Endothelial cell of umbilical vein (primary cell): ENCODE measurements at regions not wholly inside any gene's neighbourhood (a gene's known extent, or its start where the extent isn't known, plus 50 kb on each side); places are given as distances from the start of the nearest gene placed in this dataset.

Experiments
- BruUV-seq: library from RNA; stranded (reverse); fragments of 400-500 nt; replicated peaks from 2 replicates; lab custom pipeline; 2021; lab: Mats Ljungman, UMichigan
- CTCF ChIA-PET: fragments of 300-600, 350-600 bp; sonication (Branson Sonifier 250); formaldehyde crosslinking; loops from one replicate; lab custom pipeline; 2021; ENCODE audit warnings: antibody characterized with exemption, inconsistent platforms; lab: Charles Lee
- POLR2A ChIA-PET: fragments of 300-600, 350-600 bp; sonication (Branson Sonifier 250); formaldehyde crosslinking; loops from one replicate; lab custom pipeline; 2021; ENCODE audit warnings: antibody characterized with exemption, inconsistent platforms; lab: Charles Lee
- DNase-seq: peaks from one replicate; pipeline ENCODE4 v3.0.0-alpha.2; 2011; ENCODE audit warnings: low read depth, low spot score
- FAIRE-seq: peaks from 2 replicates; lab custom pipeline; 2011; peaks lifted over from hg19 to GRCh38; lab: Jason Lieb, UNC
- H2AFZ ChIP-seq: 2 replicates; pipeline ENCODE4 v1.6.0; 2012; ENCODE audit warnings: low read depth, low read length, control low read depth, inconsistent platforms
- H3K27ac ChIP-seq: 2 replicates; pipeline ENCODE4 v1.5.1; 2011; ENCODE audit warnings: low read depth, mild to moderate bottlenecking, control low read depth, low read length, moderate library complexity; ENCODE audit not compliant: insufficient read depth
- H3K27me3 ChIP-seq, 2 experiments: 2 replicates each; pipeline versions ENCODE4 v1.6.0 to v1.6.1; 2011; ENCODE audit warnings: low read length in 2 of 2, mixed read lengths in 1 of 2; ENCODE audit not compliant: control insufficient read depth in 2 of 2, insufficient read depth in 2 of 2
- H3K36me3 ChIP-seq, 2 experiments: 2 replicates in 1 of 2; 3 replicates in 1 of 2; pipeline ENCODE4 v1.5.1; 2011; ENCODE audit warnings: low read length in 2 of 2, mild to moderate bottlenecking in 1 of 2, moderate library complexity in 1 of 2; ENCODE audit not compliant: control insufficient read depth in 2 of 2, insufficient read depth in 2 of 2; ENCODE audit errors: extremely low read depth in 1 of 2
- H3K4me1 ChIP-seq: 3 replicates; pipeline ENCODE4 v1.5.1; 2011; ENCODE audit warnings: mild to moderate bottlenecking, low read length; ENCODE audit not compliant: control insufficient read depth, insufficient read depth; ENCODE audit errors: extremely low read depth
- H3K4me2 ChIP-seq: 2 replicates; pipeline ENCODE4 v1.6.1; 2011; ENCODE audit warnings: low read length, control low read depth, mixed read lengths; ENCODE audit not compliant: insufficient read depth
- H3K4me3 ChIP-seq, 3 experiments: fragments of 200-600 bp in 1 of 3; sonication (generic), shearing (Covaris generic) in 1 of 3; replicated peaks in 1 of 3; 2 replicates each; pipeline ENCODE4 v1.5.1; 2011 to 2016; ENCODE audit warnings: control low read depth in 3 of 3, low read length in 3 of 3, mild to moderate bottlenecking in 2 of 3, inconsistent platforms in 1 of 3, low read depth in 1 of 3, moderate library complexity in 1 of 3; ENCODE audit not compliant: insufficient read depth in 1 of 3
- H3K79me2 ChIP-seq: 2 replicates; pipeline ENCODE4 v1.6.0; 2012; ENCODE audit warnings: low read length, inconsistent platforms; ENCODE audit not compliant: control insufficient read depth, insufficient read depth
- H3K9ac ChIP-seq: replicated peaks from 2 replicates; pipeline ENCODE3; 2011; ENCODE audit warnings: low read length, control low read depth; ENCODE audit not compliant: insufficient read depth; ENCODE audit errors: extremely low read depth
- H3K9me1 ChIP-seq: replicated peaks from 3 replicates; pipeline ENCODE4 v1.6.0; 2011; ENCODE audit warnings: mild to moderate bottlenecking, low read length; ENCODE audit not compliant: control insufficient read depth, insufficient read depth; ENCODE audit errors: extremely low read depth
- H3K9me3 ChIP-seq: replicated peaks from 2 replicates; pipeline ENCODE4 v1.5.1; 2012; ENCODE audit warnings: low read length, inconsistent platforms; ENCODE audit not compliant: control insufficient read depth, insufficient read depth
- H4K20me1 ChIP-seq: replicated peaks from 2 replicates; pipeline ENCODE3; 2011; ENCODE audit warnings: mild to moderate bottlenecking, low read length; ENCODE audit not compliant: control insufficient read depth, insufficient read depth; ENCODE audit errors: extremely low read depth
- GATA2 ChIP-seq: IDR thresholded peaks from 2 replicates; pipeline ENCODE4 v1.7.0; 2011; ENCODE audit warnings: low read depth, mild to moderate bottlenecking, moderate library complexity, mixed read lengths, low read length; ENCODE audit not compliant: insufficient read length, insufficient read depth
- JUN ChIP-seq: IDR thresholded peaks from 2 replicates; pipeline ENCODE4 v1.6.1; 2011; ENCODE audit warnings: borderline replicate concordance, low read depth; ENCODE audit not compliant: insufficient read length, insufficient read depth
- MAX ChIP-seq: IDR thresholded peaks from 2 replicates; pipeline ENCODE4 v1.6.1; 2011; ENCODE audit not compliant: insufficient read depth, insufficient read length
- POLR2A ChIP-seq: IDR thresholded peaks from 2 replicates; pipeline ENCODE4 v1.6.1; 2012; ENCODE audit warnings: low read depth, mild to moderate bottlenecking, control low read depth, low read length
- POLR2AphosphoS5 ChIP-seq: IDR thresholded peaks from 2 replicates; pipeline ENCODE4 v1.6.1; 2012; ENCODE audit warnings: low read depth, mild to moderate bottlenecking, control low read depth, low read length, moderate library complexity; ENCODE audit not compliant: insufficient read depth
- dilution Hi-C: fragments of 300-500 bp; cut with MboI; formaldehyde crosslinking; loops from one replicate; pipeline ENCODE4 v1.15.0; 2019; ENCODE audit warnings: low sequenced_read_pairs; ENCODE audit not compliant: extremely low pct_ligation_motif_present
- intact Hi-C: fragments of 100-400 bp; cut with micrococcal nuclease; formaldehyde crosslinking; loops from one replicate; pipeline ENCODE4 v1.10.0; 2022

GRCh38 chr4:181158971-181159370, 1084.2 kb upstream of the TENM3 start:
- no peaks in the 10 kb centered on the region for H3K9me1 ChIP-seq
- no peaks in the 10 kb centered on the region for H3K27me3 ChIP-seq
- ChIA-PET POLR2A (no interaction called here), CTCF (no interaction called here)
- BruUV-seq, result no TSS peak
- TF ChIP-seq POLR2AphosphoS5 (no peak), GATA2 (no peak), POLR2A (no peak)
- no peak overlapping the region for H3K4me3 ChIP-seq
- H2AFZ ChIP-seq, result no peak overlapping the region
- H3K36me3 ChIP-seq, result no peaks in the 10 kb centered on the region
- dilution Hi-C loops (no loop called here), intact Hi-C loops (no loop called here)
- DNase-seq, result no peak
- H3K79me2 ChIP-seq, result no peaks in the 10 kb centered on the region
- FAIRE-seq, result no peak
- H3K4me1 ChIP-seq, result no peaks in the 10 kb centered on the region
- H3K9me3 ChIP-seq, result peaks cover 2% of the 10 kb centered on the region
- H3K4me2 ChIP-seq, result no peak overlapping the region
- no peaks in the 10 kb centered on the region for H4K20me1 ChIP-seq
- no peak overlapping the region for H3K9ac ChIP-seq
- no peak overlapping the region for H3K27ac ChIP-seq

- dilution Hi-C loops (no loop called here), intact Hi-C loops (no loop called here)
- no peak overlapping the region for H2AFZ ChIP-seq
- H3K27ac ChIP-seq, result no peak overlapping the region
- ChIA-PET CTCF (no interaction called here), POLR2A (no interaction called here)
- no peaks in the 10 kb centered on the region for H4K20me1 ChIP-seq
- BruUV-seq, result no TSS peak
- no peaks in the 10 kb centered on the region for H3K4me1 ChIP-seq
- no peaks in the 10 kb centered on the region for H3K9me3 ChIP-seq
- no peak for TF ChIP-seq MAX
- no peak for TF ChIP-seq JUN
- TF ChIP-seq POLR2A, result no peak
- H3K4me3 ChIP-seq, result no peak overlapping the region
- no peaks in the 10 kb centered on the region for H3K9me1 ChIP-seq
- no peak for DNase-seq
- no peaks in the 10 kb centered on the region for H3K79me2 ChIP-seq
- no peak overlapping the region for H3K4me2 ChIP-seq
- H3K9ac ChIP-seq, result no peak overlapping the region
- H3K36me3 ChIP-seq, result no peaks in the 10 kb centered on the region
- no peaks in the 10 kb centered on the region for H3K27me3 ChIP-seq
- no peak for FAIRE-seq
Measured at GRCh38 chr4:181161669-181162068, 1081.5 kb upstream of the TENM3 start.
